ENCODE measurements at regions not wholly inside any gene's neighbourhood (a gene's known extent, or its start where the extent isn't known, plus 50 kb on each side); places are given as distances from the start of the nearest gene placed in this dataset.
"Not testable (repeated sequence)": the region's sequence is repeated elsewhere in the genome, so short reads cannot be mapped to it uniquely, and the experiment has no call there.

DNA sequence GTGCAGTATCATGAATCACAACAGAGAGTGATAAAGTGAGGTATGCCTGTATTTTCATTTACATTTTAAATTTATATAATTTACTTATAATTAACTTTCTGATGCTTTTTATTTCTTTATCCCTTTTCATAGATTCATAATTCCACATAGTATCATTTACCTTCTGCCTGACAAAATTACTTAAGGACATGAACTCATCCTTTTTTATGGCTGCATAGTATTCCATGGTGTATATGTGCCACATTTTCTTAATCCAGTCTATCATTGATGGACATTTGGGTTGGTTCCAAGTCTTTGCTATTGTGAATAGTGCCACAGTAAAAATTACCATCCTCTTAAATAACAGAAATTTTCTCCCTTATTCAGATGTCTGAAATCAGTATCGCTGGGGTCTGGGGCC, 224.5 kb downstream of the ANKRD7 start:
- TF ChIP-seq CTCF (conservative IDR thresholded peaks at IDR 0.05; ENCODE audit: low read depth, low read length); MXI1 (IDR thresholded peaks at IDR 0.05; ENCODE audit: borderline replicate concordance, low read depth, low read length); RFX5 (IDR thresholded peaks at IDR 0.05; ENCODE audit: low read depth, low read length); POLR2A (IDR thresholded peaks at IDR 0.05; ENCODE audit: low read depth, low read length); CEBPB (IDR thresholded peaks at IDR 0.05; ENCODE audit: low read depth, low read length); RAD21 (IDR thresholded peaks at IDR 0.05; ENCODE audit: low read length): not testable (repeated sequence)

Measured in IMR-90 (cell line).